K562 (cell line): ENCODE measurements at regions not wholly inside any gene's neighbourhood (a gene's known extent, or its start where the extent isn't known, plus 50 kb on each side); places are given as distances from the start of the nearest gene placed in this dataset.

Source experiments
- ATAC-seq: fragments of 200-7000 bp; cut with Tn5 transposase; 3 replicates; pipeline ENCODE4 v1.9.1; 2020; ENCODE audit warnings: moderate library complexity
- BruUV-seq: library from RNA; stranded (reverse); fragments of 400-500 nt; replicated peaks from 2 replicates; lab custom pipeline; 2021; lab: Mats Ljungman, UMichigan
- CTCF ChIA-PET: fragments of 300-600 bp; formaldehyde crosslinking; extraction: SDS; loops from one replicate; lab custom pipeline; 2021; ENCODE audit warnings: low intra/inter-chr PET ratio; lab: Yijun Ruan, JAX
- POLR2A ChIA-PET: fragments of 300-600, 350-650 bp; sonication (Branson Sonifier 250); formaldehyde crosslinking; extraction: SDS; loops from one replicate; lab custom pipeline; 2021; ENCODE audit warnings: antibody characterized with exemption, inconsistent platforms; lab: Yijun Ruan, JAX
- DNase-seq, 4 experiments: peaks; one replicate each; pipeline versions ENCODE4 v3.0.0 to v3.0.0-alpha.2; 2011 to 2018; ENCODE audit warnings: low spot score in 3 of 4, mixed read lengths in 3 of 4; ENCODE audit errors: extremely low read depth in 1 of 4
- FAIRE-seq: peaks from 2 replicates; lab custom pipeline; 2011; peaks lifted over from hg19 to GRCh38; lab: Jason Lieb, UNC
- H2AFZ ChIP-seq: 2 replicates; pipeline ENCODE4 v1.6.0; 2011; ENCODE audit warnings: low read depth, low read length, control low read depth, inconsistent platforms
- H3K27ac ChIP-seq: fragments of 200-600 bp; 3 replicates; pipeline ENCODE4 v1.8.0; 2011; ENCODE audit warnings: low read depth, mild to moderate bottlenecking, control low read depth, inconsistent platforms, low read length, moderate library complexity, mixed read lengths; ENCODE audit errors: extremely low read depth
- H3K27me3 ChIP-seq, 2 experiments: fragments of 300-600 bp in 1 of 2; 2 replicates in 1 of 2; 3 replicates in 1 of 2; pipeline versions ENCODE4 v1.6.0 to v1.8.0; 2011; ENCODE audit warnings: inconsistent platforms in 2 of 2, low read length in 2 of 2, mild to moderate bottlenecking in 1 of 2, mixed read lengths in 1 of 2, moderate library complexity in 1 of 2; ENCODE audit not compliant: control insufficient read depth in 2 of 2, insufficient read depth in 2 of 2
- H3K36me3 ChIP-seq: fragments of 300-600 bp; 3 replicates; pipeline ENCODE4 v1.8.0; 2011; ENCODE audit warnings: mild to moderate bottlenecking, low read length, inconsistent platforms; ENCODE audit not compliant: control insufficient read depth, insufficient read depth
- H3K4me1 ChIP-seq, 2 experiments: fragments of 200-600 bp in 1 of 2; replicated peaks in 1 of 2; 2 replicates in 1 of 2; 3 replicates in 1 of 2; pipeline versions ENCODE4 v1.5.1 to v1.8.0; 2011; ENCODE audit warnings: inconsistent platforms in 2 of 2, low read length in 2 of 2, mild to moderate bottlenecking in 1 of 2, mixed read lengths in 1 of 2, moderate library complexity in 1 of 2; ENCODE audit not compliant: control insufficient read depth in 2 of 2, insufficient read depth in 2 of 2
- H3K4me2 ChIP-seq: 2 replicates; pipeline ENCODE4 v1.6.1; 2011; ENCODE audit warnings: low read length, control low read depth, inconsistent platforms, mixed read lengths; ENCODE audit not compliant: insufficient read depth
- H3K4me3 ChIP-seq: fragments of 200-600 bp; sonication (generic), shearing (Covaris generic); 2 replicates; pipeline ENCODE4 v1.5.1; 2016; ENCODE audit warnings: control low read depth, inconsistent platforms
- H3K79me2 ChIP-seq: fragments of 200-600 bp; 3 replicates; pipeline ENCODE4 v1.8.0; 2011; ENCODE audit warnings: low read length, inconsistent platforms; ENCODE audit not compliant: control insufficient read depth, insufficient read depth
- H3K9ac ChIP-seq, 2 experiments: 2 replicates each; pipeline versions ENCODE4 v1.6.0 to v1.6.1; 2011; ENCODE audit warnings: low read depth in 2 of 2, low read length in 2 of 2, control low read depth in 1 of 2, inconsistent platforms in 1 of 2, mild to moderate bottlenecking in 1 of 2, mixed read lengths in 1 of 2; ENCODE audit not compliant: insufficient read depth in 1 of 2
- H3K9me1 ChIP-seq: one replicate; pipeline ENCODE4 v1.6.0; 2011; ENCODE audit warnings: inconsistent platforms, mild to moderate bottlenecking, low read length, moderate library complexity; ENCODE audit not compliant: control insufficient read depth, insufficient read depth
- H3K9me3 ChIP-seq: replicated peaks from 2 replicates; pipeline ENCODE4 v1.5.1; 2011; ENCODE audit warnings: low read depth, low read length, inconsistent platforms; ENCODE audit not compliant: control insufficient read depth, insufficient read depth
- H4K20me1 ChIP-seq: replicated peaks from 2 replicates; pipeline ENCODE4 v1.6.1; 2011; ENCODE audit warnings: low read length, inconsistent platforms, mixed read lengths; ENCODE audit not compliant: control insufficient read depth, insufficient read depth
- DPF2 ChIP-seq: fragments of 450-650 bp; IDR thresholded peaks from 2 replicates; pipeline ENCODE4 v1.6.1; 2016
- FOS ChIP-seq: IDR thresholded peaks from 3 replicates; pipeline ENCODE4 v1.6.1; 2011; ENCODE audit not compliant: insufficient read length; ENCODE audit errors: extremely low read depth
- GMEB1 ChIP-seq: fragments of 250-450 bp; sonication (Bioruptor Pico); IDR thresholded peaks from 2 replicates; pipeline ENCODE4 v1.4.0; 2020; ENCODE audit warnings: mild to moderate bottlenecking
- HDAC8 ChIP-seq: fragments of 450-650 bp; IDR thresholded peaks from 2 replicates; pipeline ENCODE4 v1.6.1; 2016; ENCODE audit warnings: mild to moderate bottlenecking, missing genetic modification characterization, moderate library complexity, missing compliant biosample characterization
- HNRNPLL ChIP-seq: fragments of 200-400 bp; formaldehyde crosslinking; IDR thresholded peaks from 2 replicates; pipeline ENCODE4 v1.6.1; 2017; ENCODE audit warnings: low read length, low read depth, mild to moderate bottlenecking; ENCODE audit not compliant: poor library complexity, severe bottlenecking
- MLX ChIP-seq, 2 experiments: fragments of 450-650 bp in 1 of 2; sonication (generic) in 1 of 2; formaldehyde crosslinking; conservative IDR thresholded peaks; 2 replicates each; pipeline versions ENCODE4 v1.4.0 to v1.8.1; 2020 to 2022; ENCODE audit warnings: mild to moderate bottlenecking in 1 of 2, missing genetic modification reagents in 1 of 2
- NUFIP1 ChIP-seq: fragments of 450-650 bp; IDR thresholded peaks from 2 replicates; pipeline ENCODE4 v1.6.1; 2018; ENCODE audit not compliant: partially characterized antibody
- TRIM24 ChIP-seq, 2 experiments: fragments of 450-650 bp; IDR thresholded peaks; 2 replicates each; pipeline ENCODE4 v1.6.1; 2016
- ZC3H4 ChIP-seq: sonication (generic); formaldehyde crosslinking; IDR thresholded peaks from 2 replicates; pipeline ENCODE4 v1.9.0; 2021; ENCODE audit warnings: missing genetic modification reagents, borderline replicate concordance
- ZNF239 ChIP-seq: fragments of 250-450 bp; sonication (Bioruptor Pico); IDR thresholded peaks from 2 replicates; pipeline ENCODE4 v1.4.0; 2020; ENCODE audit warnings: mild to moderate bottlenecking
- WGBS: fragments of 100-300 bp; shearing (Covaris generic); methylation state at CpG from one replicate; pipeline ENCODE4 v1.1.6; 2016; ENCODE audit warnings: low coverage, mixed read lengths; ENCODE audit not compliant: insufficient coverage; ENCODE audit errors: missing lambda C conversion rate; 5-methylcytosine and 5-hydroxymethylcytosine counted together
- in situ Hi-C: fragments of 300-500 bp; cut with MboI; formaldehyde crosslinking; loops from 4 replicates; pipeline ENCODE4 v1.15.0; 2018; ENCODE audit warnings: inconsistent platforms, mixed read lengths
- intact Hi-C: fragments of 100-400 bp; cut with micrococcal nuclease; formaldehyde crosslinking; loops from 2 replicates; pipeline ENCODE4 v1.14.2; 2022

- TF ChIP-seq MLX (CRISPR knock-in tag; conservative IDR thresholded peaks at IDR 0.05): no peak
- no peak for TF ChIP-seq GMEB1
- no peak for TF ChIP-seq HDAC8 (tag)
- no peak for TF ChIP-seq TRIM24 (IDR thresholded peaks at IDR 0.05)
- TF ChIP-seq ZNF239 (CRISPR knock-in tag): no peak
- TF ChIP-seq ZC3H4 (CRISPR knock-in tag): no peak
- TF ChIP-seq NUFIP1: no peak
- TF ChIP-seq DPF2: no peak
- TF ChIP-seq FOS: no peak
- TF ChIP-seq HNRNPLL: no peak
- H3K36me3 ChIP-seq: no peaks in the 10 kb centered on the region
- POLR2A ChIA-PET: interaction anchor here (0.6 kb wide), 1 partner anchor 93 kb away, joined by 4 read pairs; no protein-coding TSS in a partner anchor
- H3K9ac ChIP-seq: no peak overlapping the region
- no peaks in the 10 kb centered on the region for H3K4me1 ChIP-seq
- ATAC-seq (no peak), FAIRE-seq (no peak), DNase-seq (no peak)
- no peaks in the 10 kb centered on the region for H3K9me3 ChIP-seq
- H2AFZ ChIP-seq: no peak overlapping the region
- no peaks in the 10 kb centered on the region for H3K9me1 ChIP-seq
- H3K4me3 ChIP-seq: no peak overlapping the region
- 2% methylated on average over 10 of the region's 10 CpGs for WGBS
- intact Hi-C loops (no loop called here), in situ Hi-C loops (no loop called here)
- BruUV-seq: no TSS peak
- no peaks in the 10 kb centered on the region for H4K20me1 ChIP-seq
- H3K79me2 ChIP-seq: no peaks in the 10 kb centered on the region
- peaks cover 34 to 66% of the 10 kb centered on the region in 2 experiments for H3K27me3 ChIP-seq
- no peak overlapping the region for H3K27ac ChIP-seq
- H3K4me2 ChIP-seq: no peak overlapping the region
- CTCF ChIA-PET: no interaction called here
These were observed 94.0 kb downstream of the CCDC185 start for GRCh38 chr1:223486932-223487886.
